GM19463 (cell line): ENCODE measurements at regions not wholly inside any gene's neighbourhood (a gene's known extent, or its start where the extent isn't known, plus 50 kb on each side); places are given as distances from the start of the nearest gene placed in this dataset.
"Not testable (repeated sequence)": the region's sequence is repeated elsewhere in the genome, so short reads cannot be mapped to it uniquely, and the experiment has no call there.

Experiments
- ATAC-seq: cut with Tn5 transposase; IDR thresholded peaks from one replicate; pipeline ENCODE4 v1.9.1; 2021; ENCODE audit warnings: mild to moderate bottlenecking, moderate library complexity; ENCODE audit not compliant: unreplicated experiment

DNA sequence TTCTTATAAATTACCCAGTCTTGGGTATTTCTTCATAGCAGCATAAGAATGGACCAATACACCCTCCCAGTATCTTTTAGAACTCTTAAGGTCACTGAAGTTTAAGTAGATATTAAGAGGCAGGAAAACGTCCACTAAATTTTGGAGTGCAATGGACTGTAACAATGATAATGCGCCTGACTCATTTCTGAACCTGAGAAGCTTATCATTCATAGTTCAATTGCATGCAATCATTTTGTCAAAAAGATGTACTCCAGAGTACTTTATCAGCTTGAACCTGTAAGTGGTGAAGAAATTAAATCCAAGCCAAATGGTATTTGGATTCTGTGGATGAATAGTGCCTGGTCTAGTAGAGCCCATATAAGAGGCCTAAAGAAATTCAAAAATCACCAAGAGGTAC lies 196.5 kb upstream of the CDH9 start:
- no peak for ATAC-seq

DNA sequence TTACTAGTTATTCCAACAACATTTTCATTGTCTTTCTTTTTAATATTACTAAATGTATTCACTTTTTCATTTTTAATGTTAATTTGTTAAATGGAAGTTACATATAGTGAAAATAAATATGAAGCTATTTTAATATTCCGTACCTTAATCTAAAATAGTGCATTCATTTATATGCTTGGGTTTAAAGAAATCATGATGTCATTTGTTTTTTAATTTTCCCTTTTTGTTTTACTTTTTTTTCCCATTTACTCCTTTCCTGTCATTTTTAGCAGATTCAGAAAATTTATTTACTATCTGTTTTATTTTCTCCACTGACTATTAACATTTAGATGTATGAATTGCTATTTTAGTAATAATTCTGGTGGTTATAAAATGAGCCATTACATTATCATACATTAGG lies 183.0 kb upstream of the CDH9 start:
- ATAC-seq, result no peak

DNA sequence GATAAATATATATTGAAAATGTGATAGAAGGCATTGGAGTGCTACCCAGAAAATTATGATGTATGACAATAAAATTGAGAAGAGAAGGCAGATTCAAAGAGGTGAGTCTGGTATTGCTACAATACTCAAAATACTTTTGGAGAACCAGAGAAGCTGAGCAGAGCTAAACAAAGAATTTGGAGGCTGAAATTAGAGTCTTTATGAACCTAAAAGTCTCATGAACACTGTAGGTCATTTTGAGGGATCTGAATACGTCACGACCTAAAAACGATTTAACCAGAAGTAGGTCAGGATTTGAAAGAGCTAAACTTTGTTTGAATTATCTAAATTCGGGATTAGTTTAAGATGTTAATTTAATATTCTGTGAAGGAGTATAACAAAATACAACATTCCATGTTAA lies 182.4 kb upstream of the CDH9 start:
- ATAC-seq, result no peak

DNA sequence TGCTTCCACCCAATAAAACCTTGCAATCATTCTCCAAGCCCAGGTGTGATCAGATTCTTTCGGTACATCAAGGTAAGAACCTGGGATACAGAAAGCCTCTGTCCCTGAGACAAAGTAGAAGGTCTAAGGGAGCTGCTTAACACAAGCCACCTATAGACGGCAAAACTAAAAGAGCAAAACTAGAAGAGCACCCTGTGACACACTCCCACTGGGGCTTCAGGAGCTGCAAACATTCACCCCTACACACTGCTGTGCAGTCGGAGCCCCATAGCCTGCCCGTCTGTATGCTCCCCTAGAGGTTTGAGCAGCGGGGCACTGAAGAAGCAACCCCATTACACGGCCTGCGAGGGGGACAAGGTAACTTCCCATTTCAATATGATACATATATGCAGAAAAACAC lies 179.6 kb upstream of the CDH9 start:
- ATAC-seq, result no peak

DNA sequence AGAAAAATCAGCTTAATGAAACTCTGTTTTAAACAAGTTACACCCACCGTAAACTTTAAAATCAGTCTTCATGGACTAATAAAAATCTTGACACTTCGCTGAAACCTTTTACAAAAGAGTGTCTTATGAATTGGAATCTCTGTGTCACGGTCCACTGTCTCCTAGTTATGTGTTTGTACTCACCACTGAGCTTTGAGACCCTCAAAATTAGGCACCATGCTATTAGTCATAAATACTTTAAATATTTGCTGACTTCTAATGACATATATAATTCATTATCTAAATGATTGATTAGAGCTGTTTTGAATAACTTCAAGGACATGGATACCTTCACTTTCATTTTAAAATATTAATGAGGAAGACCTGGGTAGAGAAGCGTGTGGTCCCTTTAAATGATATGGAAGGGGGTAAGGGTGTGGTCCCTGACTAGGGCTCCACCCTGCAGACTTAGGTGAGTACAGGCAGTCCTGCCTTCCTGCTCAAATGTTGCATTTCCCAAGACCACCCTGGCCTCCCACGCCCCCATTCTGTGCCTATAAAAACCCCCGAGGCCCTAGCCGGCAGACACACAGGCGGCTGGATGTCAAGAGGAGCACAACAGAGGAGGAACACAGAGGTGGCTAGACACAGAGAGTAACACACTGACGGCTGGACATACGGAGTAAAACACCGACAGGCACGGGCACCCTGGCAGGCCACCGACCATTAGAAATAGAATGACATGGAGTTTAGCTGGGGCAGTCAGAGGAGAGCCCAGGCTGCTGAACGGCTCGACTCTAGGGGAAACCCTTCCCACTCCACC lies 179.0 kb upstream of the CDH9 start:
- no peak for ATAC-seq

DNA sequence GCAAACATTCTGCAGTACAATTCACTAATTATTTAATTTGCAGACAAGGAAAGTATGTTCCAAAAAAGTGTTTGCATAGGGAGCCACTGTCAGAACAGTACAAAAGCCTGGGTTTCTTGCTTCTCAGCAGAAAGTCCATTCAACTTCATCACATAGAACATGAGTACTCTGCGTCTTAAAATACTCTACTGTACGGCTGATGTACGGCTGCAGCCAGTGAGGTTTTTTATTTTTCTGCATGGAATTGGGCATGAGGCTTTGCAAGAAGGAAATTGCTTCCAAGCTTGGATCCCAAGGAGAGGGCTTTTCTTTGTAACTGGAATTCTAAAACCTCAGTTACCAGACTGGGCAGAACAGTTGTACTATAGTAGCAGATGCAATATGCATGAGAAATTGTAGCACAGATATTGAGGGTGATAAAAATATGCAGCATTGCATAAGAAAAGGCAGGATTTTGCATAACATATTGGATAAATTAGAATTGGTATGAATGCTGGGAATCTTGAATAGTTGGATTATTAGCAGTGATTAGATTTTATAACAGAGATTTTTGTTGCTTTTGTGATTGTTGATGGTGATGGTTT lies 178.1 kb upstream of the CDH9 start:
- ATAC-seq, result no peak

DNA sequence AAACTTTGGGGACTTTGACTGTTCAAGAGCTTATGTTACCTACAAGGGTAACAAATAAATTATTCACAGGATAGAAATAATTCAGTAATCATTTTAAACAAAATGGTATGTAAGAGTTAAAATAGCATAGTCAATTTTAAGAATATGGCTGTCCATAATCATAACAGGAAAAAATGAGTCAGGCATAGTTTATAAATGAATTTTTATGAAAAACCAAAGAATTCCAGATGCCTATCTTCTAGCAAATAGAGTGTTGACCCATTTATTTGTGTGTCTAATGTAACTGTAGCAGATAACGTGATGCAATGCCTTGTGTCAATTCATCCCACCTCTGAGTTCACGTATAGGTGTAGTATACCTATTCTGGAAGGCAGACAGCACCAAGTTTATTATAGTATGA lies 169.7 kb upstream of the CDH9 start:
- no peak for ATAC-seq

DNA sequence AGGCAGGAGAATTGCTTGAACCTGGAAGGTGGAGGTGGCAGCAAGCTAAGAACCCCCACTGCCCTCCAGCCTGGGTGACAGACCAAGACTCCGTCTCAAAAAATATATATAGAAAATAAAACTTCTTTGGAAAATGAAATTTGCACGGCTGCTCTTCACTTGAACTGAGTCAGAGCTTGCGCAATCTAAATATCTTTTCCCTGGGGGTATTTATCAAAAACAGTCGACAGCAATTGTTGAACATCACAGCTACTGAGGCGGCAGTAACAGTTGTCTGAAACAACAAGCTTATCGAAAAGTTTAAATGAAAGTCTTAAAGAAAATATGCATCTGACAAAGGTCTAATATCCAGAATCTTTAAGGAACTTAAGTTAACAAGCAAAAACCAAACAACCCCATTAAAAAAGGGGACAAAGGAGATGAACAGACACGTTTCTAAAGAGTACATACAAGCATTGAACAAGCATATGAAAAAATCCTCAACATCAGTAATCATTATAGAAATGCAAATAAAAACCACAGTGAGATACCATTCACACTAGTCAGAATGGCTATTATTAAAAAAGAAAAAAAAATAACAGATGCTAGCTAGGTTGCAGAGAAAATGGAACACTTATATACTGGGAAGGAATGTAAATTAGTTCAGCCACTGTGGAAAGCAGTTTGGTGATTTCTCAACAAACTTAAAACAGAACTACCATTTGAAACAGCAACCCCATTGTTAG lies 153.6 kb upstream of the CDH9 start:
- ATAC-seq, result no peak

DNA sequence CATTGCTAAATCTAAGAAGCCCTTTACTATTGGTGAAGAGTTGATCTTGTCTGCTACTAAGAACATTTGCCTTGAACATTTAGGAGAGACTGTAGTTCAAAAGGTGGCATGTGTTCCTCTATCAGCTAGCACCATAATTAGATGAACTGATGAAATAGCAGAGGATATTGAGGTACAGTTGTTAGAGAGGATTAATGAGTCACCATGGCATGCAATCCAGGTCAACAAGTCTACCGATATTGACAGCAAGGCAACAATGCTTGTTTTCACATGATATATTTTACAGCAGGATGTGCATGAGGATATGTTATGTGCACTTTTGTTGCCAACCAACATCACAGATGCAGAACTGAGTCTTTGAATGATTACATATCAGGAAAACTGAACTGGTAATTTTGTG lies 134.3 kb upstream of the CDH9 start:
- ATAC-seq, result no peak

DNA sequence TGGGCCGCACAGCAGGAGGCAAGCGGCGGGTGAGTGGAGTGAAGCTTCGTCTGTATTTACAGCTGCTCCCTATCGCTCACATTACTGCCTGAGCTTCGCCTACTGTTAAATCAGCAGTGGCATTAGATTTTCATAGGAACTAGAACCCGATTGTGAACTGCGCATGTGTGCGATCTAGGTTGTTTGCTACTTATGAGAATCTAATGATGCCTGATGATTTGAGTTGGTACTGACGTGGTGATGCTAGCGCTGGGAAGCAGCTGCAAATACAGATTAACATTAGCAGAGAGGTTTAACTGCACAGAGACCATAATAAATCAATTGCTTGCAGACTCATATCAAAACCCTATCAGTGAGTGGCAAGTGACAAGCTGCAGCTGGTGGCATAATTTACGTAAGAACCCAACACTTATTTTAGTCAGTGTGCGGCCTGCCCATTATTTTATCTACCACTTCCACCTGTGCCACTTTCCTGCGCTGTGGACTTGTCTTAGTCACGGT lies 133.4 kb upstream of the CDH9 start:
- ATAC-seq, result no peak

DNA sequence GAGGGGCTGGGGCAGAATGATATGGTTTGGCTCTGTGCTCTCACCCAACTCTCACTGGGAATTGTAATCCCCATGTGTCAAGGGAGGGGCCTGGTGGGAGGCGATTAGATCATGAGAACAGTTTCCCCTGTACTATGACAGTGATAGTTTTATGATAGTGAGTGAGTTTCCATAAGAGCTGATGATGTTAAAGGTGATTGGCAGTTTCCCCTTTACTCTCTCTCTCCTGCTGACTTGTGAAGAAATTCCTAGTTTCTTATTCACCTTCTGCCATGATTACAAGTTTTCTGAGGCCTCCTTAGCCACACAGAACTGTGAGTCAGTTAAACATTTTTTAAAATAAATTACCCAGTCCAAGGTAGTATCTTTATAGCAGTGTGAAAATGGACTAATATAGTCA lies 120.4 kb upstream of the CDH9 start:
- ATAC-seq, result no peak

DNA sequence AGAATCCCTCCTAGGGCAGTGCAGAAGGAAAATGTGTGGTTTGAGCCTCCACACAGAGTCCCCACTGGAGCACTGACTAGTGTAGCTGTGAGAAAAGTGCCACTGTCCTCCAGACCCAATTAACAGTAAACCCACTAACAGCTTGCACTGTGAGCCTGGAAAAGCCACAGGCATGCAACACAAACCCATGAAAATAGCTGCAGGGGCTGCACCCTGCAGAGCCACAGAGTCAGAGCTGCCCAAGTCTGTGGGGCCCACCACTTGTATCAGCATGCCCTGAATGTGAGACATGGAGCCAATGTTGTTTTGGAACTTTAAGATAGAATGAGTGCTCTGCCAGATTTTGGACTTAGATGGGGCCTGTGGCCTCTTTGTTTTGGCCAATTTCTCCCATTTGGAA lies 119.8 kb upstream of the CDH9 start:
- ATAC-seq, result no peak

DNA sequence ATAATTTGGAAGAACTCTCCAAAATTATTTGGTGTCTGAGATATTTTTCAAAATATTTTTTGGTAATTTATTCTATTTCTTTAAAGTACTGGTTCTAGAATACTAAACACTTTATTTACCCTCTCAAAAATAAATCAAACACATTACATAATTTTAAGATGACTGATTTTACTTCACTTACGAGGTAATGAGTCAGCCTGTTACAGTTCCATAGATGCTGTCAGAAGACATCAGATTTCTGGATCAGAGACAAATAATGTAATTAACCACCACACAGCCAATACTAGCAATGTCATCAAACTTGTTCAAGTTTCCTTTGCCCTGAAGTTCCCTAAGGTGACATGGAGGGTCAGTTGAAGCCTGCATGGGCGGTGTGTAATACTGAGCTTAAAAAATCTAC lies 106.1 kb upstream of the CDH9 start:
- ATAC-seq, result no peak

DNA sequence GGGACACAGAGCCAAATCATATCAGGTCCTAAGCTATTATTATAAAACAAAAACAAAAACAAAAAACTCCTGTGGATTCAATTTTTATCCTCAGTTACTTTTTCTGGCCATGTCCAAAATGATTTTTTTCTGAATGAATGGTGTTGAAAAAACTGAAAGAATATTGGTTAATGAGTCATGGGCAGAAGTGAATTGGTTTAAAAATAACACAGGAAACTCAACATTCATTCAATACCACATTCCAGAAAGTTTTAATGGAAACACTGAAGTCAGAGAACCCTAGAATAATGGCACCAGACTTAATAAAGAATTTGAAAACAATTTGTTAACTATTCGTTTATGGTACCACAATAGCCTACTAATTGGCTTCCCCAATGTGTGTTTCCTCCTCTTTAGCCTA lies 102.4 kb upstream of the CDH9 start:
- no peak for ATAC-seq

DNA sequence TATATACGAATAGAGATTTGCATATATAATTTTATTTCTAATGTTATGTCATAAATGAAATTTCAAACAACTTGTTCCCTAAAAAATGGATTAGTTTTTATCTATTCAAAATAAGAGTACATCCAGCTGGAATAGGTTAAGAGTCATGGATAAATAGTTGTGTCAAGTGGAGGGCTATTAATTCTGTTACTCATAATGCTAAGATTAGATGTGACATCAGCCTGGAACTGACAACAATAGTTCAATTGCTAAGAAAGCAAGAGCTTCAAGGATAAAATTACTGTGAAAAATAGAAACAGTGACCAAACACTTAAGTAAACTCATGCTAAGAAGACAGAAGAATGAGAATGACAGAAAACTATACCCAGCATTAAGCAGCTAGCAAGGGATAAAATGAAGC lies 92.2 kb upstream of the CDH9 start:
- no peak for ATAC-seq

DNA sequence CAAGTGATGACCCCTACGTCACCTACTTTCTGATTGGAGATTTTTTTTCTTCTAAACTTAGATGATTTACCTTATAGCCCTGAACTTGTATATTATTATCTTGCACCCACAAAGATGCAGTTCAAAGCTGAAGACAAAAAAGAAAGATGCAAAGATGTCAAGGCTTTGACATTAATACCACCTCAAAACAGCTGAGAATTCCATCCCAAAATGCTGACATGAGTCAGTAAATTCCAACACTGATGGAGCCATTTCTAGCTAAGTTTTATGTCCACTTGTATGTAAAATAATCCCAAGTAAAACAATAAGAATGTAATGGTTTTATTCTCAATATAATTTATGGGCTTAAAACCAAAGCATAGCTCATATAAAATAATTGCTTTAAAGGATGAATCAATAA lies 91.5 kb upstream of the CDH9 start:
- no peak for ATAC-seq

DNA sequence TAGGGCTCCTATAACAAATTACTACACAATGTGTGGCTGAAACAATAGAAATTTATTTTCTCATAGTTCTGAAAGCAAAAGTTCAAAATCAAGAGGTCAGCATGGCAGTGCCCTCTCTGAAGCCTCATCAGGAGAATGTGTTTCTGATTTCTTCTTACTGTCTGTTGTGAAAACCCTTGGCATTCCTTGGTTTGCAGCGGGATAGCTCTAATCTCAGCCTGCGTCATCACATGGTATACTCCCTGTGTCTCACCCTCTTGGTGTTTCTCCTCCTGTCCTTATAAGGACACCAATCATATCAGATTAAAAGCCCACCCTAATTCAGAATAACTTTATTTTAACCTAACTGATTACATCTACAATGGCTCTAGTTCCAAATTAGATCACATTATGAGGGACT lies 87.5 kb upstream of the CDH9 start:
- no peak for ATAC-seq

DNA sequence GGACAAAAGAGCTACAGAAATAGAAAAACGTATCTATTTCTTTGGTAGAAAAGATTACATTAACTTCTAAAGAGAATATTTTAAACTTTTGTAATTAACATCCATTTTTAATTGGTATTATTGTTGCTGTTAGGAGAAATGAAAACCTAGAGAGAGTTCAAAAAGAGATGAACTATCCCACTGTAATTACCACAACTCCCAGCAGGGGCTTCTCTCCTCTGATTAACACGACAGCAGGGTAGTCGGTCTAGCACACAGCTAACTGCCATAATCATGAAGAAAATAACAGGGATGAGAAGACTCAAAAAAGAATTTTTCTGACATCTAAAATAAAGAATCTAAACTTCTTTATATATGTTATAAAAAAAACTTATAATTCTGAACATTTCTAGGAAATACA lies 86.2 kb upstream of the CDH9 start:
- no peak for ATAC-seq

DNA sequence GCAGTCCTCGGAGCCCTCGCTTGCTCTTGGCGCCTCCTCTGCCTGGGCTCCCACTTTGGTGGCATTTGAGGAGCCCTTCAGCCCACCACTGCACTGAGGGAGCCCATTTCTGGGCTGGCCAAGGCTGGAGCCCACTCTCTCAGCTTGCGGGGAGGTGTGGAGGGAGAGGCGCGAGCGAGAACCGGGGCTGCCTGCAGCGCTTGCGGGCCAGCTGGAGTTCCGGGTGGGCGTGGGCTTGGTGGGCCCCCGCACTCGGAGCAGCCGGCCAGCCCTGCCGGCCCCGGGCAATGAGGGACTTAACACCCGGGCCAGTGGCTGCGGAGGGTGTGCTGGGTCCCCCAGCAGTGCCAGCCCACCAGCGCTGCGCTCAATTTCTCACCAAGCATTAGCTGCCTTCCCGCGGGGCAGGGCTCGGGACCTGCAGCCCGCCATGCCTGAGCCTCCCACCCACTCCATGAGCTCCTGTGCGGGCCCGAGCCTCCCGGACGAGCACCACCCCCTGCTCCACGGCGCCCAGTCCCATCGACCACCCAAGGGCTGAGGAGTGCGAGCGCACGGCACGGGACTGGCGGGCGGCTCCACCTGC lies 81.4 kb upstream of the CDH9 start:
- not testable (repeated sequence) for ATAC-seq

DNA sequence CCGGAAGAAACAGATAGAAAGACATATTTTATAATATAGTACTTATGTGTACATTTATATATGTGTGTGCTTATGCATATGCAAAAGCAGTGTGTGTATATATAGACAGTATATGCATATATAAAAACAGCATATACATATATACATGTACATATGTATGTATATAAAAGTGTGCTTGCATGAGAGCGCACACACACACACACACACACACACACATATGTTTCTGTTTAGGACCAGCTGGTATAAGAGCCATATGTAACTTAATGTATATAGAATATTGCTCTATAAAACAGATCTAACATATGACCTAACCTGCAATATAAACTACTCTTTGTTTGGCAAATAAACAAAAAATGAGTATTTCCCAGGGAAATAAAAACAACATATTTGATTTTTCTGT lies 65.1 kb upstream of the CDH9 start:
- no peak for ATAC-seq

DNA sequence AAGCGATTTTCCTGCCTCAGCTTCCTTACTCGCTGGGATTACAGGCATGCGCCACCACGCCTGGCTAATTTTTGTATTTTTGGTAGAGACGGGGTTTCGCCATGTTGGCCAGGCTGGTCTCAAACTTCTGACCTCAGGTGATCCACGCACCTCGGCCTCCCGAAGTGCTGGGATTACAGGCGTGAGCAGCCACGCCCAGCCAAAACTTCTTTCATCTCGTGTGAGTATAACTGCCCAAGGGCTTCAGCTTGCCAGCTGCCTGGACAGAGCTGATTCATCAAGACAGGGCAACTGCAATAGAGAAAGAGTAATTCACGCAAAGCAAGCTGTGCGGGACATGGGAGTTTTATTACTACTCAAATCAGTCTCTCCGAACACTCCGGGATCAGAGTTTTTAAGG lies 57.4 kb upstream of the CDH9 start:
- not testable (repeated sequence) for ATAC-seq

DNA sequence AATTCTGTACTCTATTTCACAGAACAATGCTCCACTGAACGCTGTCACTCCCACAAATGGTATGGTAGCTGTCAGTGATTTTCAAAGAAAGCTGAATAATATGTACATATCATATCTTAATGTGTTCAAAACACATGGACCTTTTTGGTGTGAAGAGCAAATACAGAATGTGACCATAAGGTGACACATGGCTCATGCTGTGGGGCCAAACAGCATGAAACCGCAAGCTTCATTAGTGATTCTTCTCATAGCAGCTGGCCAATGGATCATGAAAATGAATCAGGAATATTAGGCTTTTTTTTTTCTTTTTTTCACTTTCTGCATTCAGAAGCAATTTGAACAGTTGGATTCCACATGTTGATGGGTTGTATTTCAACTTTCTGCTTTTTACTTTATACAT lies 54.9 kb upstream of the CDH9 start:
- no peak for ATAC-seq
